ENCODE measurements at regions not wholly inside any gene's neighbourhood (a gene's known extent, or its start where the extent isn't known, plus 50 kb on each side); places are given as distances from the start of the nearest gene placed in this dataset.

DNA sequence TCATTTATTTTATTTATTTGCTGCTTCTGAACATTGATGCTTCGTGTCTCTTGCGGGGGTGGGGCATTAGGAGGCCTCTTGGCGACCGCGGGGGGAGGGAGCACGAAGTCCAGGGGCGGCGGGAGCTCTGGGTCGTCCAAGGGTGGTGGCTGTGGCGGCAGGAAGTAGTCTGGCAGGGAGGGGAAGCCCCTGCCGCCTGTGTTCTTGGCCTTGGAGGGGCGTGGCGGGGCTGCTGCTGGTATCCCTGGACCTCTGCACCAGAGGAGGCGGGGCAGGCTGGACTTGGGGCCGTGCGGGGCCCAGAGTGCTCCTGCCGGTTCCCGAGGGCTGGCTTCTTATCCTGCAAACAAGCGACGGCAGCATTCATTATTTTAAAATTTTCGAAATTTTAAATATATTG lies 70.5 kb upstream of the ABI1 start (continued):
- TF ChIP-seq, protein P1, sequence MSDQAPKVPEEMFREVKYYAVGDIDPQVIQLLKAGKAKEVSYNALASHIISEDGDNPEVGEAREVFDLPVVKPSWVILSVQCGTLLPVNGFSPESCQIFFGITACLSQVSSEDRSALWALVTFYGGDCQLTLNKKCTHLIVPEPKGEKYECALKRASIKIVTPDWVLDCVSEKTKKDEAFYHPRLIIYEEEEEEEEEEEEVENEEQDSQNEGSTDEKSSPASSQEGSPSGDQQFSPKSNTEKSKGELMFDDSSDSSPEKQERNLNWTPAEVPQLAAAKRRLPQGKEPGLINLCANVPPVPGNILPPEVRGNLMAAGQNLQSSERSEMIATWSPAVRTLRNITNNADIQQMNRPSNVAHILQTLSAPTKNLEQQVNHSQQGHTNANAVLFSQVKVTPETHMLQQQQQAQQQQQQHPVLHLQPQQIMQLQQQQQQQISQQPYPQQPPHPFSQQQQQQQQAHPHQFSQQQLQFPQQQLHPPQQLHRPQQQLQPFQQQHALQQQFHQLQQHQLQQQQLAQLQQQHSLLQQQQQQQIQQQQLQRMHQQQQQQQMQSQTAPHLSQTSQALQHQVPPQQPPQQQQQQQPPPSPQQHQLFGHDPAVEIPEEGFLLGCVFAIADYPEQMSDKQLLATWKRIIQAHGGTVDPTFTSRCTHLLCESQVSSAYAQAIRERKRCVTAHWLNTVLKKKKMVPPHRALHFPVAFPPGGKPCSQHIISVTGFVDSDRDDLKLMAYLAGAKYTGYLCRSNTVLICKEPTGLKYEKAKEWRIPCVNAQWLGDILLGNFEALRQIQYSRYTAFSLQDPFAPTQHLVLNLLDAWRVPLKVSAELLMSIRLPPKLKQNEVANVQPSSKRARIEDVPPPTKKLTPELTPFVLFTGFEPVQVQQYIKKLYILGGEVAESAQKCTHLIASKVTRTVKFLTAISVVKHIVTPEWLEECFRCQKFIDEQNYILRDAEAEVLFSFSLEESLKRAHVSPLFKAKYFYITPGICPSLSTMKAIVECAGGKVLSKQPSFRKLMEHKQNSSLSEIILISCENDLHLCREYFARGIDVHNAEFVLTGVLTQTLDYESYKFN (CRISPR knock-in tag; conservative IDR thresholded peaks at IDR 0.05): peak; percentile 68
- TF ChIP-seq SOX5 (CRISPR knock-in tag; IDR thresholded peaks at IDR 0.05; ENCODE audit: borderline replicate concordance) (peak; percentile 28; the same call in 1 of the 2 replicates), ZNF770 (CRISPR knock-in tag; IDR thresholded peaks at IDR 0.05) (no peak), ESRRA (CRISPR knock-in tag; IDR thresholded peaks at IDR 0.05; ENCODE audit: low read depth) (peak; percentile 28; the same call in 1 of the 2 replicates), HIVEP1 (CRISPR knock-in tag; IDR thresholded peaks at IDR 0.05) (peak; percentile 56), MBD4 (IDR thresholded peaks at IDR 0.05; ENCODE audit: borderline replicate concordance, low read length) (no peak), ATM (IDR thresholded peaks at IDR 0.05; ENCODE audit: borderline replicate concordance) (no peak), MAFF (IDR thresholded peaks at IDR 0.05; ENCODE audit: low read depth, low read length) (no peak), NCOR1 (IDR thresholded peaks at IDR 0.05; ENCODE audit: borderline replicate concordance, low read length) (peak; percentile 70), PPARG (CRISPR knock-in tag; conservative IDR thresholded peaks at IDR 0.05) (no peak), HMG20A (CRISPR knock-in tag; IDR thresholded peaks at IDR 0.05; ENCODE audit: borderline replicate concordance) (peak; percentile 36; the same call in 1 of the 2 replicates), GABPB1 (CRISPR knock-in tag; IDR thresholded peaks at IDR 0.05) (peak; percentile 71), BCL6 (CRISPR knock-in tag; IDR thresholded peaks at IDR 0.05) (0 out of 2 replicates have a peak, but pooled peaks have one; percentile 39), ZNF263 (CRISPR knock-in tag; IDR thresholded peaks at IDR 0.05) (peak; percentile 27; the same call in 1 of the 2 replicates), FOXP1 (IDR thresholded peaks at IDR 0.05) (no peak), FOXP1 (CRISPR knock-in tag; IDR thresholded peaks at IDR 0.05) (peak; percentile 32; the same call in 1 of the 2 replicates), POGZ (CRISPR knock-in tag; IDR thresholded peaks at IDR 0.05) (peak; percentile 67; the same call in 1 of the 2 replicates)
- TF ChIP-seq, protein P2, sequence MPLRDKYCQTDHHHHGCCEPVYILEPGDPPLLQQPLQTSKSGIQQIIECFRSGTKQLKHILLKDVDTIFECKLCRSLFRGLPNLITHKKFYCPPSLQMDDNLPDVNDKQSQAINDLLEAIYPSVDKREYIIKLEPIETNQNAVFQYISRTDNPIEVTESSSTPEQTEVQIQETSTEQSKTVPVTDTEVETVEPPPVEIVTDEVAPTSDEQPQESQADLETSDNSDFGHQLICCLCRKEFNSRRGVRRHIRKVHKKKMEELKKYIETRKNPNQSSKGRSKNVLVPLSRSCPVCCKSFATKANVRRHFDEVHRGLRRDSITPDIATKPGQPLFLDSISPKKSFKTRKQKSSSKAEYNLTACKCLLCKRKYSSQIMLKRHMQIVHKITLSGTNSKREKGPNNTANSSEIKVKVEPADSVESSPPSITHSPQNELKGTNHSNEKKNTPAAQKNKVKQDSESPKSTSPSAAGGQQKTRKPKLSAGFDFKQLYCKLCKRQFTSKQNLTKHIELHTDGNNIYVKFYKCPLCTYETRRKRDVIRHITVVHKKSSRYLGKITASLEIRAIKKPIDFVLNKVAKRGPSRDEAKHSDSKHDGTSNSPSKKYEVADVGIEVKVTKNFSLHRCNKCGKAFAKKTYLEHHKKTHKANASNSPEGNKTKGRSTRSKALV (CRISPR knock-in tag; IDR thresholded peaks at IDR 0.05): no peak
- TF ChIP-seq, protein P3, sequence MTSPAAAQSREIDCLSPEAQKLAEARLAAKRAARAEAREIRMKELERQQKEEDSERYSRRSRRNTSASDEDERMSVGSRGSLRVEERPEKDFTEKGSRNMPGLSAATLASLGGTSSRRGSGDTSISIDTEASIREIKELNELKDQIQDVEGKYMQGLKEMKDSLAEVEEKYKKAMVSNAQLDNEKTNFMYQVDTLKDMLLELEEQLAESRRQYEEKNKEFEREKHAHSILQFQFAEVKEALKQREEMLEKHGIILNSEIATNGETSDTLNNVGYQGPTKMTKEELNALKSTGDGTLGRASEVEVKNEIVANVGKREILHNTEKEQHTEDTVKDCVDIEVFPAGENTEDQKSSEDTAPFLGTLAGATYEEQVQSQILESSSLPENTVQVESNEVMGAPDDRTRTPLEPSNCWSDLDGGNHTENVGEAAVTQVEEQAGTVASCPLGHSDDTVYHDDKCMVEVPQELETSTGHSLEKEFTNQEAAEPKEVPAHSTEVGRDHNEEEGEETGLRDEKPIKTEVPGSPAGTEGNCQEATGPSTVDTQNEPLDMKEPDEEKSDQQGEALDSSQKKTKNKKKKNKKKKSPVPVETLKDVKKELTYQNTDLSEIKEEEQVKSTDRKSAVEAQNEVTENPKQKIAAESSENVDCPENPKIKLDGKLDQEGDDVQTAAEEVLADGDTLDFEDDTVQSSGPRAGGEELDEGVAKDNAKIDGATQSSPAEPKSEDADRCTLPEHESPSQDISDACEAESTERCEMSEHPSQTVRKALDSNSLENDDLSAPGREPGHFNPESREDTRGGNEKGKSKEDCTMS (CRISPR knock-in tag; conservative IDR thresholded peaks at IDR 0.05): no peak
- TF ChIP-seq, protein P4, sequence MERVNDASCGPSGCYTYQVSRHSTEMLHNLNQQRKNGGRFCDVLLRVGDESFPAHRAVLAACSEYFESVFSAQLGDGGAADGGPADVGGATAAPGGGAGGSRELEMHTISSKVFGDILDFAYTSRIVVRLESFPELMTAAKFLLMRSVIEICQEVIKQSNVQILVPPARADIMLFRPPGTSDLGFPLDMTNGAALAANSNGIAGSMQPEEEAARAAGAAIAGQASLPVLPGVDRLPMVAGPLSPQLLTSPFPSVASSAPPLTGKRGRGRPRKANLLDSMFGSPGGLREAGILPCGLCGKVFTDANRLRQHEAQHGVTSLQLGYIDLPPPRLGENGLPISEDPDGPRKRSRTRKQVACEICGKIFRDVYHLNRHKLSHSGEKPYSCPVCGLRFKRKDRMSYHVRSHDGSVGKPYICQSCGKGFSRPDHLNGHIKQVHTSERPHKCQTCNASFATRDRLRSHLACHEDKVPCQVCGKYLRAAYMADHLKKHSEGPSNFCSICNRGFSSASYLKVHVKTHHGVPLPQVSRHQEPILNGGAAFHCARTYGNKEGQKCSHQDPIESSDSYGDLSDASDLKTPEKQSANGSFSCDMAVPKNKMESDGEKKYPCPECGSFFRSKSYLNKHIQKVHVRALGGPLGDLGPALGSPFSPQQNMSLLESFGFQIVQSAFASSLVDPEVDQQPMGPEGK (CRISPR knock-in tag; IDR thresholded peaks at IDR 0.05): peak; percentile 85
